Erythroblast (primary cell): ENCODE measurements at regions not wholly inside any gene's neighbourhood (a gene's known extent, or its start where the extent isn't known, plus 50 kb on each side); places are given as distances from the start of the nearest gene placed in this dataset.

Source experiments
- GATA1 ChIP-seq: IDR thresholded peaks from 2 replicates; pipeline ENCODE4 v1.6.1; 2011; ENCODE audit warnings: low read depth, mild to moderate bottlenecking, control low read depth, low read length, moderate library complexity
- POLR2A ChIP-seq: IDR thresholded peaks from 2 replicates; pipeline ENCODE4 v1.6.1; 2011; ENCODE audit warnings: mild to moderate bottlenecking, low read length

DNA sequence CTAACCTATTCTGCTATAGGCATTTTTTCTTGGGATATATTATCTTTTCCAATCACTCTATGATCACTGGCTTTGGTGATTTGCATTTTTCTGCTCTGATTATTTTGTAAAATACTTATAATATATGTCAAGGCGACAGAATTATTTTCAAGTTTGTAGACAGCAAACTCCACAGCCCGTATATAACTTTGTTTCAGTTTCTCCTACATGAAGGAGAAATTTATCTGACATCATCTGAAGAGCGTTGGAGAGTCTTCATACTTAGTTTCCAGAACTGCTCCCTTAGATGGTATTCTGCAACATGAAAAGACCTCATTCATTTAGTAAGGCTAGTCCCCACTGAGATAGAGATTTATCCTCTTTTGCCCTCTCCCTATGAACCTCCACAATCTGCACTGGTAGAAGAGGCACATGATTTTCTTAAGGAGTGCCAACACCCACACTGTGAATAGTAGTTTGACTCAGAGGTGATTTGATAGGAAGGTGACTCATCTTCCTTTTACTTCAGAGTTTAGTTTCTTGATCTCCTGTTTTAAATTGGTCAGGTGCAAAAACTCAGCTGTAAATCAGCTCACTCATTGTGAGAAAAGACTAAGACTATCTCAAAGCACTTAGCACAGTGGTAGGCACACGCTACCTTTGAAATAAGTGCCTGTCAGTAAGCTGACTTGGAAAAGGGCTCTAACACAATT is 1848.6 kb upstream of the CELF4 start:
- TF ChIP-seq POLR2A (no peak), GATA1 (no peak)
